Colonic mucosa (tissue), 4 donors: ENCODE measurements at regions not wholly inside any gene's neighbourhood (a gene's known extent, or its start where the extent isn't known, plus 50 kb on each side); places are given as distances from the start of the nearest gene placed in this dataset.

Experiments used
- DNase-seq: peaks from one replicate; pipeline ENCODE4 v3.0.0-alpha.2; 2020
- H3K27ac ChIP-seq: fragments of 200-600 bp; one replicate; pipeline ENCODE4 v1.8.0; 2021
- H3K27me3 ChIP-seq: fragments of 200-600 bp; one replicate; pipeline ENCODE4 v1.8.0; 2021
- H3K36me3 ChIP-seq: fragments of 200-600 bp; one replicate; pipeline ENCODE4 v1.8.0; 2021
- H3K4me1 ChIP-seq: fragments of 200-600 bp; one replicate; pipeline ENCODE4 v1.8.0; 2021; ENCODE audit warnings: mild to moderate bottlenecking
- H3K4me3 ChIP-seq: fragments of 200-600 bp; one replicate; pipeline ENCODE4 v1.8.0; 2021
- H3K9ac ChIP-seq, 2 donors: one replicate each; pipeline ENCODE4 v1.7.0; 2013; ENCODE audit warnings: control low read depth in 2 of 2, low read depth in 2 of 2, low read length in 2 of 2
- H3K9me3 ChIP-seq: fragments of 200-600 bp; one replicate; pipeline ENCODE4 v1.8.0; 2021
- intact Hi-C: fragments of 100-400 bp; cut with DNase I; formaldehyde crosslinking; loops from one replicate; pipeline ENCODE4 v1.14.1; 2022
- TF ChIP-seq, protein P1 (sequence below): fragments of 200-600 bp; IDR thresholded peaks from one replicate; pipeline ENCODE4 v1.8.0; 2022; ENCODE audit warnings: antibody characterized with exemption, mild to moderate bottlenecking
- donor health status: healthy.
- donor health status: DM: no; HTN: no; CAD: no.
- donor health status: DM: no; HTN: no; CAD: no.

DNA sequence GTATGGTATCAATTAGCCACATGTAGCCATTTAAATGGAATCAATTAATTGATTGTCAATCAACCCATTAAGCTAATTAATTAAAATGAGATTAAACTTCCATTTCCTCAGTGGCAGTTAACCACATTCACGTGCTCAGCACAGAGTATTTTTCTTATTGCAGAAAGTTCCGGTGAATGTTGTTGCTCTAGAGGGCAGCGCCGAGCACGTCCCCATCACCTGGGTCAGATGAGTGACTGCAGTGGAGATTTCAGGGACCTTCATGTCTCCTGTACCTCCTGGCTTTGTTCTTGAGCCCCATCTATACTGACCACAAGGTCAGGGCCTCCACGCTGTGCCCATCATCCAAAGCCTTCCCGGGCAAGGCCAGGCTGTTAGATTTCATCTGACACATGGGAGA lies 168.8 kb upstream of the MKI67 start:
- TF ChIP-seq, protein P1, sequence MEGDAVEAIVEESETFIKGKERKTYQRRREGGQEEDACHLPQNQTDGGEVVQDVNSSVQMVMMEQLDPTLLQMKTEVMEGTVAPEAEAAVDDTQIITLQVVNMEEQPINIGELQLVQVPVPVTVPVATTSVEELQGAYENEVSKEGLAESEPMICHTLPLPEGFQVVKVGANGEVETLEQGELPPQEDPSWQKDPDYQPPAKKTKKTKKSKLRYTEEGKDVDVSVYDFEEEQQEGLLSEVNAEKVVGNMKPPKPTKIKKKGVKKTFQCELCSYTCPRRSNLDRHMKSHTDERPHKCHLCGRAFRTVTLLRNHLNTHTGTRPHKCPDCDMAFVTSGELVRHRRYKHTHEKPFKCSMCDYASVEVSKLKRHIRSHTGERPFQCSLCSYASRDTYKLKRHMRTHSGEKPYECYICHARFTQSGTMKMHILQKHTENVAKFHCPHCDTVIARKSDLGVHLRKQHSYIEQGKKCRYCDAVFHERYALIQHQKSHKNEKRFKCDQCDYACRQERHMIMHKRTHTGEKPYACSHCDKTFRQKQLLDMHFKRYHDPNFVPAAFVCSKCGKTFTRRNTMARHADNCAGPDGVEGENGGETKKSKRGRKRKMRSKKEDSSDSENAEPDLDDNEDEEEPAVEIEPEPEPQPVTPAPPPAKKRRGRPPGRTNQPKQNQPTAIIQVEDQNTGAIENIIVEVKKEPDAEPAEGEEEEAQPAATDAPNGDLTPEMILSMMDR = no peak
- Histone ChIP-seq H3K4me1 (no peaks in the 10 kb centered on the region), H3K9ac (no peak overlapping the region), H3K27ac (no peak overlapping the region), H3K36me3 (no peaks in the 10 kb centered on the region), H3K27me3 (no peaks in the 10 kb centered on the region), H3K4me3 (no peak overlapping the region), H3K9me3 (no peaks in the 10 kb centered on the region)
- intact Hi-C loops = no loop called here
- DNase-seq = no peak

DNA sequence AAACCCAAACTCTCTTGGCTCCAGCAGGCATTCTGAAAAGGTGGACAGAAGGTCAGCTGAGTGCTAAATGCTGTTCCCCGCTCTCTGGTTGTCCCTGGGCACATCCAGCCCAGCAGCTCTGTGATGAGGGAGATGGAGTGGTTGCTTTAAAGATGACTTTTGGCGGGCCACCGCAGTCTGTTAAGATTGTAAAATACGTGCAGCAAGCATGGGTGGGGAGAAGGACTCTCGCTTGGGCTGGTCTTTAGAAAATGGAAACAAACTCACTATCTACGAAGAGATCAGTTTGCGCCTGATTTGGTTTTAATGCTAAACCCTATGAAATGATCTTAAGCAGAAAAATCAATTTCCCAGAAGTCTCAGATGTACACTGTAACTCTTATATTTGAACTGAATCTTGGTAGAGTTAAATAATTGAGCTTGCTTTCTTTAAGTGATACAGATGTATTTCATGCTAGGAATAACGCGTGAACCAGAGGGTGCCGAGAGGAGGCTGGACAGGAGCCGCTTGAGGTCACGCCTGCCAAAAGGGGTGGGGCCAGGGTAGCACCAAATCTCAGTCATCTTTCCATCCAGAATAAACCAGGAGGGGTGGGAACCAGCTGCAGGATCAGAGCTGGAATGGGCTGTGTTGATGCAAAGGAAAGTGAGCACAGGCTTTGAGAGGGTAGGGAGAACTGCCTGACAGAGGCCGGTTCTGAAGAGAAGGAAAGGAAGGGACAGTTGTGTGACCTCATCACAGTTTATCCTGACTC lies 170.2 kb upstream of the MKI67 start:
- Histone ChIP-seq H3K27ac (no peak overlapping the region), H3K9ac (no peak overlapping the region), H3K9me3 (no peaks in the 10 kb centered on the region), H3K4me3 (no peak overlapping the region), H3K36me3 (no peaks in the 10 kb centered on the region), H3K27me3 (no peaks in the 10 kb centered on the region), H3K4me1 (no peaks in the 10 kb centered on the region)
- TF ChIP-seq, protein P1 = no peak
- no peak for DNase-seq
- intact Hi-C loops = no loop called here

DNA sequence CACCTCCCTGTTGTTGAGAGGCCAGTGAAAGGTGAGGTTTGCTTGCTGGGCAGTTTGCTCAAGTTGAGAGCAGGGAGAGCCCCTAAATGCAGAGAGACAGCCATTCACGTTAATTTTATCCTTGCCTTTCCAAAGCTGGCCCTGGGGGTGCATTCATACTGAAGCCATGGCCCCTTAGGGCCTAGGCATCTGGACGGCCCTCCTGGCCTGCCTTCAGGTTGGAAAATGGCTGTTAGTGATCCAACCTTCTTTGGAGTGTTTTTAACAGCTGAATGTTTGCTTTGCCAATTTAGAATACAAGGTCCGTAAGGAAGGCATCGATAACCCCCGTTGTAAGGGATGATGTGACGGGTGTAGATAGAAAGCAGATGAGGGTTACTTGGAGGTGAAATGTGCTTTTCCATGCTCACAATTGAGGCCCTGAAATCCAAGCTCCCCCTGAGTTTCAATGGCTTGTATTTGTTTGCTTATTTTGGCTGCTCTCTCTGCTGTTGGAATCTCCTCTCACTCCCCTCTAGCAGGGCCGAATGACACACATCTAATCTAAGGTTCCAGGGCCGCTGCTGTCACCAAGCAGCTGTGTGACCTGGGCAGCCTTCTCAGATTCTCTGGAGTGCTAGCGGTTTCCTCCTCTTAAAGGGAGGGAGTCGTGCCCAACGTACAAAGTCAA lies 171.6 kb upstream of the MKI67 start:
- DNase-seq = no peak
- Histone ChIP-seq H3K9ac (no peak overlapping the region), H3K27ac (no peak overlapping the region), H3K27me3 (no peaks in the 10 kb centered on the region), H3K36me3 (no peaks in the 10 kb centered on the region), H3K4me1 (no peaks in the 10 kb centered on the region), H3K9me3 (no peaks in the 10 kb centered on the region), H3K4me3 (no peak overlapping the region)
- intact Hi-C loops = no loop called here
- TF ChIP-seq, protein P1 = no peak

DNA sequence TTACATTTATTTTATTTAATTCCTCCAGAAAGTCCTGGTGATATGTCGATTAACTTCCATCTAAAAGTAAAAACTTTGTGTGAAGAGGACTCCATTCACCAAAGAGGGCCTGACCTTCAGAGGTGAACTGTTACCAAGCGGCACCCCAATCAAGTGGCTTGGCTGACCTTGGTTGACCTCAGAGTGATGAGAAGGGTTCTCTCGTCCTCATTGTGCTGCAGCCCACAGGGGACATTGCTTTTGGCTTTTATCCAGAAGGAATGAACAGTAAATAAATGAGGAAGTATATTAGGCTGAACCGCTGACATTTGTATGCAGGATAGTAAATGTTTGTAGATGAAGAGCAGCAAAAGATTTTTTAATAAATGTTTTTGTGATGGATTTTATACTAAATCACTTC lies 172.4 kb upstream of the MKI67 start:
- TF ChIP-seq, protein P1 = no peak
- H3K4me1 ChIP-seq = no peaks in the 10 kb centered on the region
- H3K4me3 ChIP-seq = no peak overlapping the region
- no peak for DNase-seq
- intact Hi-C loops = no loop called here
- no peak overlapping the region for H3K27ac ChIP-seq
- H3K9ac ChIP-seq = no peak overlapping the region
- H3K27me3 ChIP-seq = no peaks in the 10 kb centered on the region
- H3K9me3 ChIP-seq = no peaks in the 10 kb centered on the region
- H3K36me3 ChIP-seq = no peaks in the 10 kb centered on the region

DNA sequence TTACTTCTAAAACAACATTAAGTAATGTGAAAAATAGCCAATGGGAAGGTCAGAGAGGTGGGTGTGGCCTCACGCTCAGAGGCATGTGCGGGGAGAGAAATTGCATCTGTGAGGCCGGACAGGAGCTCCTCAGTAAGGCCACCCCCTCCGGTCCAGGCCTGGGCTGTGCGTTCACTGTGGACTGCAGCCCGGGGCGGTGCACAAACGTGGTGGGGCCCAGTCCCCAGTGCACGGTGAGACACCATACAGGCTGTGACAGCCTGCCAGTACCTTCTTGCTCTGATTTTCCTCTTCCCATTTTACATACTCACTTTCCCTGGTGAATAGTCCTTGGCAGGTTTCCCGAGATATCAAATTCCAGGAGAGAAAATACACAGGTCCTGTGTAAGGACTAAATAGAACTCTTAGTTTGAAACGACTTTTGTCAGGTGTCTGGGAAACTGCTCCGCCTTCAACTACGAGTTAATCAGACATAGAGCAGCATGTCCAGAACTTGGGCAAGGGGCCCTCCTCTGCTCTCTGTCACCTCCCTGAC lies 174.1 kb upstream of the MKI67 start:
- TF ChIP-seq, protein P1 = no peak
- intact Hi-C loops = no loop called here

More for the DNA sequence above, 174.1 kb upstream of the MKI67 start:
- no peaks in the 10 kb centered on the region for H3K36me3 ChIP-seq
- H3K4me3 ChIP-seq = no peak overlapping the region
- no peaks in the 10 kb centered on the region for H3K9me3 ChIP-seq
- no peak for DNase-seq
- no peak overlapping the region for H3K27ac ChIP-seq
- no peaks in the 10 kb centered on the region for H3K4me1 ChIP-seq
- H3K27me3 ChIP-seq = no peaks in the 10 kb centered on the region
- H3K9ac ChIP-seq = no peak overlapping the region
